ENCODE measurements at regions not wholly inside any gene's neighbourhood (a gene's known extent, or its start where the extent isn't known, plus 50 kb on each side); places are given as distances from the start of the nearest gene placed in this dataset.
"Not testable (repeated sequence)": the region's sequence is repeated elsewhere in the genome, so short reads cannot be mapped to it uniquely, and the experiment has no call there.

DNA sequence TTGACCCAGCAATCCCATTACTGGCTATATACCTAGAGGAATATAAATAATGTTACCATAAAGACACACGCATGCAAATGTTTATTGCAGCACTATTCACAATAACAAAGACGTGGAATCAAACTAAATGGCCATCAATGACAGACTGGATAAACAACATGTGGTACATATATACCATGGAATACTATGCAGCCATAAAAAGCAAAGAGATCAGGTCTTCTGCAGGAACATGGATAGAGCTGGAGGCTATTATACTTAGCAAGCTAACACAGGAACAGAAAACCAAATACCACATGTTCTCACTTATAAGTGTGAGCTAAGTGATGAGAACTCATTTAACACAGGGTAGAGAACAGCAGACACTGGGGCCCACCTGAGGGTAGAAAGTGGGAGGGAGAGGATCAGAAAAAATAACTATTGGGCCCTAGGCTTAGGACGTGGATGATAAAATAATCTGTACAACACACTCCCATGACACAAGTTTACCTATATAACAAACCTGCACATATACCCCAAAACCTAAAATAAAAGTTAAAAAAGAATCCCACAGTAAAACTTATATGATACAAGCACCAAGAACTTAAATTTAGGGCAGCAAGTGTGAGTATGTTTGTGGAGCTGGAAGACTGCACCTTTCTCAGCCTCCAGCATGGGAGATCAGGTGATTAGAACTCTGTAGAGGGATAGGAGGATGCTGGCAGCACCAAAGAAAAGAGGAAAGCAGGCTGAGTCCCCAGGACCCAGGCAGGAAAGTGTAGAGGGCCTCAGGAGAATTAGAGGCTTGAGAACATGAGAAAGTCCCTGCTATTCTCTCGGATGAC, 320.8 kb upstream of the USP24 start:
- ATAC-seq: no peak
- no peaks in the 10 kb centered on the region for H3K9me3 Mint-ChIP-seq
- H3K27me3 Mint-ChIP-seq: no peaks in the 10 kb centered on the region
- H3K36me3 Mint-ChIP-seq: no peaks in the 10 kb centered on the region
- no peak overlapping the region for H3K4me3 Mint-ChIP-seq
- H3K27ac Mint-ChIP-seq: no peak overlapping the region
- no peaks in the 10 kb centered on the region for H3K4me1 Mint-ChIP-seq

- no peak overlapping the region for H3K27ac Mint-ChIP-seq
- no peak overlapping the region for H3K4me3 Mint-ChIP-seq
- no peaks in the 10 kb centered on the region for H3K36me3 Mint-ChIP-seq
- peaks cover 2% of the 10 kb centered on the region for H3K27me3 Mint-ChIP-seq
- H3K9me3 Mint-ChIP-seq: no peaks in the 10 kb centered on the region
- no peaks in the 10 kb centered on the region for H3K4me1 Mint-ChIP-seq
- no peak for ATAC-seq
Measured at GRCh38 chr1:55534565-55535121, 319.5 kb upstream of the USP24 start.

GRCh38 chr1:55531644-55532043, 316.5 kb upstream of the USP24 start:
- no peak for ATAC-seq
- Mint-ChIP-seq H3K4me1 (no peaks in the 10 kb centered on the region), H3K27ac (no peak overlapping the region), H3K9me3 (no peaks in the 10 kb centered on the region), H3K27me3 (peaks cover 6% of the 10 kb centered on the region), H3K36me3 (no peaks in the 10 kb centered on the region), H3K4me3 (no peak overlapping the region)

DNA sequence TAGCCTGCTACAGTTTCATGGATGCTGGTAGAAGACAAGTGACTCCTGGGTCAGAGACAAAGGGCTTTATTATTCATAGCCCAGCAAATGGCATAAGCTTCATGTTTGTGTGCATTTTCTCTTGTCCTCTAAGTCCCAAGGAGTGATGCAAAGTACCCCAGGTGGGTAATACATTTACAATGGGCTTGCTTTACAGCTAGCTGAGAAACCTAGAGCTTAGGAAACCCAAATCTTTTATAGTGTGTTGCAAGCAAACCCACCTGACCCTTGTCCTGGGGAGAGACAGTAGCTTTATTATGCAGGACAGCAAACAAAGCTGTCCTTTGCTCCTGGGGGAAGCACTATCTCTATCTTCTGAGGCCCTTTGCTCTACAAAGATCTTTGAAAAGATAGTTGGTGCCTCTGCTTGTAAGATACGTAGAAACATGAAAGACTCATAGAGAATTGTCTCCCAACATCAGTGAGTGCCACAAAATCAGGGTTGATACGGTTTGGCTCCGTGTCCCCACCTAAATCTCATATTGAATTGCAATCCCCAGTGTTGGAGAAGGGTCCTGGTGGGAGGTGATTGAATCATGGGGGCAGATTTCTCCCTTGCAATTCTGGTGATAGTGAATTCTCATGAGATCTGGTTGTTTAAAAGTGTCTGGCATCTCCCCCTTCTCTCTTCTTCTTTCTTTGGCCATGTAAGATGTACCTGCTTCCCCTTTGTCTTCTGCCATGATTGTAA, 315.8 kb upstream of the USP24 start:
- H3K36me3 Mint-ChIP-seq: no peaks in the 10 kb centered on the region
- no peak overlapping the region for H3K27ac Mint-ChIP-seq
- no peaks in the 10 kb centered on the region for H3K4me1 Mint-ChIP-seq

GRCh38 chr1:55529017-55529416, 313.9 kb upstream of the USP24 start:
- ATAC-seq: no peak
- H3K36me3 Mint-ChIP-seq: no peaks in the 10 kb centered on the region
- H3K4me1 Mint-ChIP-seq: no peaks in the 10 kb centered on the region
- no peak overlapping the region for H3K27ac Mint-ChIP-seq
- H3K9me3 Mint-ChIP-seq: no peaks in the 10 kb centered on the region
- peaks cover 14% of the 10 kb centered on the region for H3K27me3 Mint-ChIP-seq
- no peak overlapping the region for H3K4me3 Mint-ChIP-seq

More for the DNA sequence above, 315.8 kb upstream of the USP24 start:
- H3K9me3 Mint-ChIP-seq: no peaks in the 10 kb centered on the region
- peaks cover 11% of the 10 kb centered on the region for H3K27me3 Mint-ChIP-seq
- no peak overlapping the region for H3K4me3 Mint-ChIP-seq
- ATAC-seq: no peak

- no peak overlapping the region for H3K4me3 Mint-ChIP-seq
- ATAC-seq: no peak
- H3K36me3 Mint-ChIP-seq: no peaks in the 10 kb centered on the region
- H3K27me3 Mint-ChIP-seq: peaks cover 14% of the 10 kb centered on the region
- H3K9me3 Mint-ChIP-seq: no peaks in the 10 kb centered on the region
- H3K4me1 Mint-ChIP-seq: no peaks in the 10 kb centered on the region
- H3K27ac Mint-ChIP-seq: no peak overlapping the region
Measured at GRCh38 chr1:55527831-55528230, 312.7 kb upstream of the USP24 start.

DNA sequence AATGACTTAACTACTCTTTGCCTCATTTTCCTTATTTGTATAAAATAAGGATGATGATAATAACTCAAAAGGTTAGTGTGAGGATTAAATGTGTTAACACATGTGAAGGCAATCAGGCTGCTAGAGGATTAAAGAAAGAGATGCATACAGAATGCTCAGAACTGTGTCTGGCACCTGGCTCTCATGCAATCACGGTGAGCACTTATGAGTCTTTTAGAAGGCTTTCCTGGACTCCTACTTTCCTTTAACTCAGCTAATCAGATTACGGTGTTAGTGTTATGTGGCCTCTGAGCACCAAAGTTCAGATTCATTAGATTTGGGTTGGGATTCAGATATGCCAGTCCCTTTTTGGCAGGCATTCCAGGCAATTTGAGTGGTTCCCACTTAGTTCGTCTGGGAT, 311.6 kb upstream of the USP24 start:
- H3K36me3 Mint-ChIP-seq: no peaks in the 10 kb centered on the region
- H3K4me3 Mint-ChIP-seq: no peak overlapping the region
- H3K27me3 Mint-ChIP-seq: peaks cover 14% of the 10 kb centered on the region
- ATAC-seq: no peak
- no peak overlapping the region for H3K27ac Mint-ChIP-seq
- H3K4me1 Mint-ChIP-seq: no peaks in the 10 kb centered on the region
- no peaks in the 10 kb centered on the region for H3K9me3 Mint-ChIP-seq

GRCh38 chr1:55524006-55524405, 308.8 kb upstream of the USP24 start:
- Mint-ChIP-seq H3K9me3 (no peaks in the 10 kb centered on the region), H3K27ac (no peak overlapping the region), H3K27me3 (peaks cover 9% of the 10 kb centered on the region), H3K36me3 (no peaks in the 10 kb centered on the region), H3K4me1 (no peaks in the 10 kb centered on the region), H3K4me3 (no peak overlapping the region)
- ATAC-seq: no peak

GRCh38 chr1:55522982-55523381, 307.8 kb upstream of the USP24 start:
- peaks cover 19% of the 10 kb centered on the region for H3K27me3 Mint-ChIP-seq

GRCh38 chr1:55522353-55522903, 307.3 kb upstream of the USP24 start:
- no peak for ATAC-seq
- Mint-ChIP-seq H3K4me3 (no peak overlapping the region), H3K36me3 (no peaks in the 10 kb centered on the region), H3K27ac (no peak overlapping the region), H3K4me1 (no peaks in the 10 kb centered on the region), H3K27me3 (peaks cover 24% of the 10 kb centered on the region), H3K9me3 (no peaks in the 10 kb centered on the region)

More at GRCh38 chr1:55522982-55523381, 307.8 kb upstream of the USP24 start:
- Mint-ChIP-seq H3K4me1 (no peaks in the 10 kb centered on the region), H3K4me3 (no peak overlapping the region), H3K27ac (no peak overlapping the region), H3K36me3 (no peaks in the 10 kb centered on the region), H3K9me3 (no peaks in the 10 kb centered on the region)
- ATAC-seq: no peak

GRCh38 chr1:55520861-55521260, 305.7 kb upstream of the USP24 start:
- Mint-ChIP-seq H3K4me3 (no peak overlapping the region), H3K27me3 (peaks cover 27% of the 10 kb centered on the region), H3K27ac (no peak overlapping the region), H3K36me3 (no peaks in the 10 kb centered on the region), H3K9me3 (no peaks in the 10 kb centered on the region), H3K4me1 (no peaks in the 10 kb centered on the region)
- ATAC-seq: no peak

- ATAC-seq: no peak
- H3K4me3 Mint-ChIP-seq: no peak overlapping the region
Measured at GRCh38 chr1:55519937-55520683, 304.9 kb upstream of the USP24 start.

DNA sequence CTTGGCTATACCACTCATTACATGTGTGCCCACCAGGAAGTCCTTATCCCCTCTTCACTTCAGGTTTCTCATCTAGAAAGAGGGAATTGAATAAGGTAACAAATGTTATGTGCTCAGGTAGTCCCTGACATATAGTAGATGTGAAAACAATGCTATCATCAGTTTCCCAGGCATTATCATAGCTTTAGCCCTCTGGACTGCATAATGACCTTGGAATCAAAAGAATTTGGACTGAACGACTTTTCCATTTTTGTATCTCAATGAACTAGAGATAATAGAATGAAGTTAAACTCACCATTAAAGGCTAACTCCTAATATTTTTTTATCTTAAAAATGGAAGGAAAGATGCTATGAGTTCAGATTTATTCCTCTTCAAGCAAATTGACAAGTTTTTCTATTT, 304.1 kb upstream of the USP24 start:
- Mint-ChIP-seq H3K4me1 (no peaks in the 10 kb centered on the region), H3K27me3 (peaks cover 24% of the 10 kb centered on the region), H3K9me3 (no peaks in the 10 kb centered on the region), H3K4me3 (no peak overlapping the region), H3K27ac (no peak overlapping the region), H3K36me3 (no peaks in the 10 kb centered on the region)
- no peak for ATAC-seq

More at GRCh38 chr1:55519937-55520683, 304.9 kb upstream of the USP24 start:
- H3K36me3 Mint-ChIP-seq: no peaks in the 10 kb centered on the region
- H3K27ac Mint-ChIP-seq: no peak overlapping the region
- peaks cover 24% of the 10 kb centered on the region for H3K27me3 Mint-ChIP-seq
- H3K9me3 Mint-ChIP-seq: no peaks in the 10 kb centered on the region
- H3K4me1 Mint-ChIP-seq: no peaks in the 10 kb centered on the region

DNA sequence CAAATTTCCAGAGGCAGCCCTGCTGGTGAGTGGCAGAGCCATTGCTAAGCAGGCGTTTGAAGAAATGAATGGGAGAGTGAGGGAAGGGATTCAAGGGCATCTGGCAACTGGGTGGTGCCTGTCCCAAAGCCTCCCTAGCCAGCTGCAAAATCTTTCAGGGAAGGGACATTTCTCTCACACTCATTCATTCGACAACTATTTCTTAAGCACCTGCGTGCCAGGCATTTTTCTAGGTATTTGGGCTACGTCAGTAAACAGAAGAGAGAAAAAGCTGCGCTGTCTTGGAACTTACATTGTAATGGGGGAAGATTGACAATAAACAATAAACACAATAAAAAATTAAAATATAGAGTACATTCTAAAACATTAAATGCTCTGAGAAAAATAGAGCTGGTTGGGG, 301.9 kb upstream of the USP24 start:
- Mint-ChIP-seq H3K4me1 (no peaks in the 10 kb centered on the region), H3K9me3 (no peaks in the 10 kb centered on the region), H3K27me3 (peaks cover 24% of the 10 kb centered on the region), H3K27ac (no peak overlapping the region), H3K36me3 (no peaks in the 10 kb centered on the region), H3K4me3 (no peak overlapping the region)
- ATAC-seq: no peak

GRCh38 chr1:55514571-55514970, 299.4 kb upstream of the USP24 start:
- H3K4me1 Mint-ChIP-seq, H3K4me3 Mint-ChIP-seq, H3K36me3 Mint-ChIP-seq, H3K9me3 Mint-ChIP-seq, ATAC-seq, H3K27ac Mint-ChIP-seq: not testable (repeated sequence)
- peaks cover 24% of the 10 kb centered on the region for H3K27me3 Mint-ChIP-seq
